ENCODE measurements at regions not wholly inside any gene's neighbourhood (a gene's known extent, or its start where the extent isn't known, plus 50 kb on each side); places are given as distances from the start of the nearest gene placed in this dataset.

- Histone ChIP-seq H3K4me1 (ENCODE audit: control insufficient read depth, insufficient read depth, low read length) (no peaks in the 10 kb centered on the region), H3K4me3 (ENCODE audit: low read length) (no peak overlapping the region), H3K9me3 (ENCODE audit: control insufficient read depth, low read length) (no peaks in the 10 kb centered on the region), H3K27ac (ENCODE audit: low read length) (no peak overlapping the region), H3K27me3 (ENCODE audit: control insufficient read depth, insufficient read depth) (no peaks in the 10 kb centered on the region)
- ATAC-seq: no peak
- 45% methylated on average over 4 of the region's 4 CpGs for WGBS
- DNase-seq: no peak
- intact Hi-C loops (cut with DNase I): no loop called here
Observed at GRCh38 chr14:87678624-87679023, 314.4 kb downstream of the GALC start.

GRCh38 chr14:87676814-87677437 is 316.1 kb downstream of the GALC start:
- DNase-seq (no peak), ATAC-seq (no peak)
- intact Hi-C loops (cut with DNase I): no loop called here
- no peaks in the 10 kb centered on the region for H3K4me1 ChIP-seq (ENCODE audit: control insufficient read depth, insufficient read depth, low read length)
- no peaks in the 10 kb centered on the region for H3K27me3 ChIP-seq (ENCODE audit: control insufficient read depth, insufficient read depth)
- no peaks in the 10 kb centered on the region for H3K9me3 ChIP-seq (ENCODE audit: control insufficient read depth, low read length)
- no peak overlapping the region for H3K4me3 ChIP-seq (ENCODE audit: low read length)
- H3K27ac ChIP-seq (ENCODE audit: low read length): no peak overlapping the region
- 81% methylated on average over 2 of the region's 2 CpGs for WGBS

GRCh38 chr14:87667659-87668058 is 325.3 kb downstream of the GALC start:
- no peaks in the 10 kb centered on the region for H3K27me3 ChIP-seq (ENCODE audit: control insufficient read depth, insufficient read depth)
- intact Hi-C loops (cut with DNase I): no loop called here
- DNase-seq: no peak
- no peaks in the 10 kb centered on the region for H3K9me3 ChIP-seq (ENCODE audit: control insufficient read depth, low read length)
- 82% methylated on average over 4 of the region's 4 CpGs for WGBS
- H3K27ac ChIP-seq (ENCODE audit: low read length): no peak overlapping the region
- no peaks in the 10 kb centered on the region for H3K4me1 ChIP-seq (ENCODE audit: control insufficient read depth, insufficient read depth, low read length)
- ATAC-seq: no peak
- no peak overlapping the region for H3K4me3 ChIP-seq (ENCODE audit: low read length)

- ATAC-seq (no peak), DNase-seq (no peak)
- no peak overlapping the region for H3K27ac ChIP-seq (ENCODE audit: low read length)
- 55% methylated on average over 1 of the region's 1 CpG for WGBS
- no peaks in the 10 kb centered on the region for H3K4me1 ChIP-seq (ENCODE audit: control insufficient read depth, insufficient read depth, low read length)
- H3K9me3 ChIP-seq (ENCODE audit: control insufficient read depth, low read length): no peaks in the 10 kb centered on the region
- intact Hi-C loops (cut with DNase I): no loop called here
- H3K4me3 ChIP-seq (ENCODE audit: low read length): no peak overlapping the region
- H3K27me3 ChIP-seq (ENCODE audit: control insufficient read depth, insufficient read depth): no peaks in the 10 kb centered on the region
Observed at GRCh38 chr14:87656315-87656714, 336.7 kb downstream of the GALC start.

DNA sequence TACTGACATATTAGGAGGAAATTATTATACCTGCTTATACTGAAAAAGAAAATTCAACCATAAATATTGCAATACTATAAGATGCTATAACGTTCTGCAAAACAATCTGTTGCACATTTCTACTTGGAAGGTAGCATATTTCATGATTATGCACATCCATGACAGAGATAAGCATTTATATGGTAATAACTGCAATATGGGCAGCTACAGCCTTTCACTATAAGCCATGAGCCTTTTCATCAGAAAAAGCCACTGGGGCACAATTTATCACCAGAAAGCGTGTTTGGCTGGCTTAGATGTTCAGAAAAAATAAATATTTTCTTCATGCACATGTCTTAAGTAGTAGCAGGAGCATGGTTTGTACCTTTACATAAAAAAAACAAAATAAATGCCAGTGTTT is 340.7 kb downstream of the GALC start:
- Histone ChIP-seq H3K27ac (ENCODE audit: low read length) (no peak overlapping the region), H3K9me3 (ENCODE audit: control insufficient read depth, low read length) (peaks cover 7% of the 10 kb centered on the region), H3K27me3 (ENCODE audit: control insufficient read depth, insufficient read depth) (no peaks in the 10 kb centered on the region), H3K4me3 (ENCODE audit: low read length) (no peak overlapping the region), H3K4me1 (ENCODE audit: control insufficient read depth, insufficient read depth, low read length) (no peaks in the 10 kb centered on the region)
- 74% methylated on average over 2 of the region's 2 CpGs for WGBS
- intact Hi-C loops (cut with DNase I): no loop called here
- DNase-seq (no peak), ATAC-seq (no peak)

DNA sequence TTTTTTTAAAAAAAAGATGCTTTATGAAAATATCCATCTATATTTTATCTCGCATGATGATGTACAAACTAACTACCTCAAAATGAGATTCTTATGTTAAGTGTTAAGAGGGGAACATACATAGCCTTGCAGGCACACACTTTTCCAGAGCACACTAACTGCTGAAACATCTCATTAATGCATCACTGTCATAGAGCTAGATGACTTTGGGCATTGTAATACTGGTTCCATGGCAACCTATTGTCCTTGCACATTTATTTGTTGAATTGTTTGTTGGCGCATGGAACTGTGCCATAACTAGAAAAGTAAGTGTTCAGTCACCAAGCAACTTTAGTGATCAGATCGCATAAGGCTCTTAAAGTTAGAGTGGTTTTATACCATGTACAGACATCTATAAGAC is 348.3 kb downstream of the GALC start:
- DNase-seq: no peak
- Histone ChIP-seq H3K9me3 (ENCODE audit: control insufficient read depth, low read length) (peaks cover 3% of the 10 kb centered on the region), H3K27me3 (ENCODE audit: control insufficient read depth, insufficient read depth) (no peaks in the 10 kb centered on the region), H3K27ac (ENCODE audit: low read length) (no peak overlapping the region), H3K4me1 (ENCODE audit: control insufficient read depth, insufficient read depth, low read length) (no peaks in the 10 kb centered on the region), H3K4me3 (ENCODE audit: low read length) (no peak overlapping the region)
- no peak for ATAC-seq
- intact Hi-C loops (cut with DNase I): no loop called here
- 91% methylated on average over 3 of the region's 3 CpGs for WGBS

GRCh38 chr14:87643005-87643404 is 350.0 kb downstream of the GALC start:
- WGBS: 19% methylated on average over 4 of the region's 4 CpGs
- no peak overlapping the region for H3K27ac ChIP-seq (ENCODE audit: low read length)
- no peak overlapping the region for H3K4me3 ChIP-seq (ENCODE audit: low read length)
- H3K4me1 ChIP-seq (ENCODE audit: control insufficient read depth, insufficient read depth, low read length): no peaks in the 10 kb centered on the region
- H3K9me3 ChIP-seq (ENCODE audit: control insufficient read depth, low read length): no peaks in the 10 kb centered on the region
- DNase-seq: peak in 1 of 3 donors; percentile 16
- H3K27me3 ChIP-seq (ENCODE audit: control insufficient read depth, insufficient read depth): no peaks in the 10 kb centered on the region
- intact Hi-C loops (cut with DNase I): no loop called here
- no peak for ATAC-seq

DNA sequence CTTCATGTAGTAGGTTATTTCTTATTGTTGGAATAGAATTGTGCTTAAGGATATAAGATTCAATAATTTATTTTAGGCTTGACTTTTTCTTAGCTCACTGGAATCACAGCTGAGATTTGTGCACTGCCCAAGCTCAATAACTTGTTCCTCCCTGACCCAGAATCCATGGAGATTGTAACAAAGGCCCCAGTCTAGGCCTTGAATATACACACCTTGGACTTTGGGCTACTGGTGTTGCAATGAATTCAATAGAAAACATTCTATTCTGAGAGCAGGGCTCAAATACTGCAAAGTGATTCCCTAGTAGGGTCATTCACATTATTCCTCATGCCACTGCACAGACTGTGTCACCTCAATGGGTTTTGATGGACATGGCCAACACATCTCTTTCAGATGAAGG is 352.4 kb downstream of the GALC start:
- intact Hi-C loops (cut with DNase I): no loop called here
- H3K9me3 ChIP-seq (ENCODE audit: control insufficient read depth, low read length): no peaks in the 10 kb centered on the region

DNA sequence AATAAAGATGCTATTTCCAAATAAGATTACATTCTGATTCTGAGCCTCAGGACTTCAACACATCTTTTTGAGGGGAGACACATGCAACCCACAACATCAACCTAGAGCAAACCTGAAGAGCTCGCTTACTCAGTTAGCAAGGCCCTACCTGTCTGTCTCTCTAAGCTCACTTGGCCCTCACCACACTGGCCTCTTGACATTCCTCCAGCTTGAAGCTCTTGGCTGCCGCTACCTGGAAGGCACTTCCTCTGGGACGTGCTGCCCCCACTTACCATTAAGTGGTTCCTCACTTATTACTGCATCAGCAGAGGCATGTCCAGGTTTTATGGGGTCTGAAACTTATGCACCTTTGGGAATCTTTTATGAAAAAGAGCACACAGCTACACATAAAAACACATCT is 354.8 kb downstream of the GALC start:
- Histone ChIP-seq H3K27me3 (ENCODE audit: control insufficient read depth, insufficient read depth) (no peaks in the 10 kb centered on the region), H3K9me3 (ENCODE audit: control insufficient read depth, low read length) (no peaks in the 10 kb centered on the region), H3K27ac (ENCODE audit: low read length) (no peak overlapping the region), H3K4me3 (ENCODE audit: low read length) (no peak overlapping the region), H3K4me1 (ENCODE audit: control insufficient read depth, insufficient read depth, low read length) (no peaks in the 10 kb centered on the region)
- 78% methylated on average over 3 of the region's 3 CpGs for WGBS
- DNase-seq (no peak), ATAC-seq (no peak)
- intact Hi-C loops (cut with DNase I): no loop called here

More for the DNA sequence above, 352.4 kb downstream of the GALC start:
- Histone ChIP-seq H3K4me1 (ENCODE audit: control insufficient read depth, insufficient read depth, low read length) (no peaks in the 10 kb centered on the region), H3K27ac (ENCODE audit: low read length) (no peak overlapping the region), H3K27me3 (ENCODE audit: control insufficient read depth, insufficient read depth) (no peaks in the 10 kb centered on the region), H3K4me3 (ENCODE audit: low read length) (no peak overlapping the region)
- DNase-seq (no peak), ATAC-seq (no peak)

DNA sequence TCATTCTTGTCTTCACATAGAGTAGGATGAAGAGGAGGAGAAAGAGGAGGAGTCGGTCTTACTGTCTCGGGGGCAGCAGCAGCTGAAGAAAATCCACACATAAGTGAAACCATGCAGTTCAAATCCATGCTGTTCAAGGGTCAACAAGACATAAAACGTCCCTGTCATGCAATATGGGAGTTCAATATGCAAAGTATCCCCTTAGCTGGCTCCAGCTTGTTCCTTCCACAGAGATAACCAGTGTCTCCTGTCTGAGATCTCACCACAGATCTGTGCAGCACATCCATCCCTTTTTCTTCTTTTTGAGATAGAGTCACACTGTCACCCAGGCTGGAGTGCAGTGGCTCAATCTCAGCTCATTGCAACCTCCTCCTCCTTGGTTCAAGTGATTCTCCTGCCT is 357.5 kb downstream of the GALC start:
- Histone ChIP-seq H3K27me3 (ENCODE audit: control insufficient read depth, insufficient read depth) (no peaks in the 10 kb centered on the region), H3K4me3 (ENCODE audit: low read length) (no peak overlapping the region), H3K27ac (ENCODE audit: low read length) (no peak overlapping the region), H3K4me1 (ENCODE audit: control insufficient read depth, insufficient read depth, low read length) (no peaks in the 10 kb centered on the region), H3K9me3 (ENCODE audit: control insufficient read depth, low read length) (no peaks in the 10 kb centered on the region)
- WGBS: 66% methylated on average over 3 of the region's 3 CpGs
- ATAC-seq (no peak), DNase-seq (no peak)
- intact Hi-C loops (cut with DNase I): no loop called here

DNA sequence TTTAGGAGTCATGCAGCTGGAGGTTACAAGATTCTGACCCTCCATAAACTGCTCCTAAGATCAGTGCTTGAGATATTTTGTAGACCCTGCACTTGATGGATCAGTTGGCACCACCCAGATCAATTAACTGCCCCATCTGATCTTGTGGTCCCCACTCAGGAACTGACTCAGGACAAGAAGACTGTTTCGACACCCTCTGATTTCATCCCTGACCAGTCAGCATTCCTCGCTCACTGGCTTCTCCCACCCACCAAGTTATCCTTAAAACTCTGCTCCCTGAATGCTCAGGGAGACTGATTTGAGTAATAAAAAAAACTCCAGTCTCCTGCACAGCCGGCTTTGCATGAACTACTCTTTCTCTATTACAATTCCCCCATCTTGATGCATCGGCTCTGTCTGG is 360.2 kb downstream of the GALC start:
- no peaks in the 10 kb centered on the region for H3K9me3 ChIP-seq (ENCODE audit: control insufficient read depth, low read length)
- no peak for ATAC-seq
- no peak for DNase-seq
- H3K4me3 ChIP-seq (ENCODE audit: low read length): no peak overlapping the region
- intact Hi-C loops (cut with DNase I): no loop called here
- H3K4me1 ChIP-seq (ENCODE audit: control insufficient read depth, insufficient read depth, low read length): no peaks in the 10 kb centered on the region
- no peaks in the 10 kb centered on the region for H3K27me3 ChIP-seq (ENCODE audit: control insufficient read depth, insufficient read depth)
- no peak overlapping the region for H3K27ac ChIP-seq (ENCODE audit: low read length)
- 94% methylated on average over 4 of the region's 4 CpGs for WGBS

DNA sequence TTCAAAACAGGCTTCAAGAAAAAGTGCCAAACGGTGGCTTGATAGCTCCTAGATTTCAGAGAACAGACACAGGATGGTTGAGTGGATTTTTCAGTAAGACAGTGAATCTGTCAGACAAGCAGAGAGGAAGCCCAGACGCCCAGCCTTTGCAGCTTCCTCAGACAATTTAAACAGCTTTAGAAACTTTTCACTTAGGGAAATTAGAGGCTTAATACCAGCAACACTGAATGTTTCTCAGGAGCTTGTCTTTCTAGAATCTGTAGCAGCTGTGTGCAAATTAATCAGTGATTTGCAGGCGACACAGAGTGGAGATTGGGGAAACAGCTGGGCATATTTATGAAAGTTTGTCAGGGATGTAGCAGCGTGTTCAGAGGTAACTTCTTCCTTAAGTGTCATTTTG is 362.1 kb downstream of the GALC start:
- H3K4me3 ChIP-seq (ENCODE audit: low read length): no peak overlapping the region
- no peaks in the 10 kb centered on the region for H3K27me3 ChIP-seq (ENCODE audit: control insufficient read depth, insufficient read depth)
- no peaks in the 10 kb centered on the region for H3K9me3 ChIP-seq (ENCODE audit: control insufficient read depth, low read length)
- ATAC-seq (peak in 1 of 2 donors; percentile 33), DNase-seq (no peak)
- 23% methylated on average over 4 of the region's 4 CpGs for WGBS
- H3K4me1 ChIP-seq (ENCODE audit: control insufficient read depth, insufficient read depth, low read length): no peaks in the 10 kb centered on the region
- H3K27ac ChIP-seq (ENCODE audit: low read length): no peak overlapping the region
- intact Hi-C loops (cut with DNase I): no loop called here
